H1 (cell line): ENCODE measurements at regions not wholly inside any gene's neighbourhood (a gene's known extent, or its start where the extent isn't known, plus 50 kb on each side); places are given as distances from the start of the nearest gene placed in this dataset.

Source experiments
- CTCF ChIA-PET: fragments of 300-600 bp; sonication (Branson Sonifier 250); formaldehyde crosslinking; loops from one replicate; lab custom pipeline; 2021; ENCODE audit not compliant: partially characterized antibody; lab: Charles Lee
- POLR2A ChIA-PET: fragments of 300-600 bp; sonication (Branson Sonifier 250); formaldehyde crosslinking; loops from one replicate; lab custom pipeline; 2021; ENCODE audit warnings: inconsistent platforms; ENCODE audit not compliant: partially characterized antibody; lab: Charles Lee
- DNase-seq, 2 experiments: peaks; one replicate each; pipeline versions ENCODE4 v3.0.0 to v3.0.0-alpha.2; 2010 to 2022; ENCODE audit warnings: low spot score in 2 of 2, low read depth in 1 of 2, mixed read lengths in 1 of 2
- FAIRE-seq: peaks from 2 replicates; lab custom pipeline; 2011; peaks lifted over from hg19 to GRCh38; lab: Jason Lieb, UNC
- H2AFZ ChIP-seq: 2 replicates; pipeline ENCODE4 v1.8.1; 2012; ENCODE audit warnings: low read length, inconsistent platforms
- H2AK5ac ChIP-seq: 2 replicates; pipeline ENCODE4 v1.6.1; 2013; ENCODE audit warnings: low read depth, low read length
- H2BK120ac ChIP-seq: replicated peaks from 2 replicates; pipeline ENCODE3; 2013; ENCODE audit warnings: low read depth, low read length, inconsistent platforms
- H2BK12ac ChIP-seq: 2 replicates; pipeline ENCODE4 v1.6.1; 2013; ENCODE audit warnings: low read depth, low read length
- H2BK15ac ChIP-seq: 2 replicates; pipeline ENCODE4 v1.6.1; 2013; ENCODE audit warnings: low read length
- H2BK20ac ChIP-seq: 2 replicates; pipeline ENCODE4 v1.6.1; 2013; ENCODE audit warnings: low read length
- H2BK5ac ChIP-seq: 2 replicates; pipeline ENCODE4 v1.6.1; 2013; ENCODE audit warnings: low read depth, low read length
- H3K14ac ChIP-seq: 2 replicates; pipeline ENCODE4 v1.6.1; 2013; ENCODE audit warnings: inconsistent platforms; ENCODE audit not compliant: insufficient read length
- H3K18ac ChIP-seq: 2 replicates; pipeline ENCODE4 v1.6.1; 2013; ENCODE audit warnings: low read length; ENCODE audit errors: extremely low read depth
- H3K23ac ChIP-seq: 2 replicates; pipeline ENCODE4 v1.6.1; 2013; ENCODE audit warnings: inconsistent platforms; ENCODE audit not compliant: insufficient read length
- H3K23me2 ChIP-seq: 2 replicates; pipeline ENCODE4 v1.6.1; 2013; ENCODE audit warnings: low read depth, low read length
- H3K27ac ChIP-seq: 2 replicates; pipeline ENCODE4 v1.6.1; 2011; ENCODE audit warnings: low read depth, low read length, inconsistent platforms
- H3K27me3 ChIP-seq, 4 experiments: replicated peaks in 1 of 4; 1 replicate in 1 of 4; 2 replicates in 3 of 4; pipeline versions ENCODE4 v1.6.1 to v1.8.1; 2011 to 2013; ENCODE audit warnings: low read length in 3 of 4, mild to moderate bottlenecking in 3 of 4, inconsistent platforms in 2 of 4, mixed read lengths in 2 of 4, moderate library complexity in 1 of 4; ENCODE audit not compliant: control insufficient read depth in 3 of 4, insufficient read depth in 3 of 4; ENCODE audit errors: extremely low read depth in 1 of 4
- H3K36me3 ChIP-seq, 4 experiments: 2 replicates each; pipeline versions ENCODE4 v1.6.1 to v1.8.1; 2011 to 2013; ENCODE audit warnings: mild to moderate bottlenecking in 4 of 4, low read length in 3 of 4, moderate library complexity in 2 of 4, control low read depth in 1 of 4, inconsistent platforms in 1 of 4; ENCODE audit not compliant: insufficient read depth in 4 of 4, control insufficient read depth in 2 of 4
- H3K4ac ChIP-seq: replicated peaks from 2 replicates; pipeline ENCODE3; 2013; ENCODE audit warnings: low read length, low read depth, mixed read lengths, inconsistent platforms; ENCODE audit not compliant: insufficient read length
- H3K4me1 ChIP-seq, 4 experiments: replicated peaks in 1 of 4; 1 replicate in 1 of 4; 2 replicates in 3 of 4; pipeline versions ENCODE4 v1.6.1 to v1.8.1; 2011 to 2013; ENCODE audit warnings: low read length in 3 of 4, inconsistent platforms in 2 of 4, mixed read lengths in 1 of 4; ENCODE audit not compliant: insufficient read depth in 4 of 4, control insufficient read depth in 3 of 4
- H3K4me2 ChIP-seq, 2 experiments: 2 replicates each; pipeline versions ENCODE4 v1.6.1 to v1.8.1; 2011 to 2013; ENCODE audit warnings: low read depth in 2 of 2, low read length in 2 of 2, control low read depth in 1 of 2, inconsistent platforms in 1 of 2, mild to moderate bottlenecking in 1 of 2; ENCODE audit not compliant: insufficient read depth in 1 of 2
- H3K4me3 ChIP-seq, 4 experiments: fragments of 200-600, 300-600 bp in 1 of 4; sonication (generic), shearing (Covaris generic), sonication (Bioruptor Twin) in 1 of 4; 2 replicates each; pipeline versions ENCODE4 v1.5.1 to v1.8.1; 2011 to 2016; ENCODE audit warnings: low read length in 4 of 4, low read depth in 3 of 4, control low read depth in 2 of 4, inconsistent platforms in 2 of 4, mild to moderate bottlenecking in 2 of 4, mixed read lengths in 1 of 4, moderate library complexity in 1 of 4; ENCODE audit not compliant: insufficient read depth in 2 of 4; ENCODE audit errors: extremely low read depth in 1 of 4
- H3K56ac ChIP-seq: replicated peaks from 2 replicates; pipeline ENCODE3; 2013; ENCODE audit warnings: low read depth, mild to moderate bottlenecking, mixed read lengths, low read length, inconsistent platforms; ENCODE audit not compliant: insufficient read length
- H3K79me1 ChIP-seq: 2 replicates; pipeline ENCODE4 v1.6.1; 2013; ENCODE audit warnings: low read depth, low read length, control low read depth
- H3K79me2 ChIP-seq, 2 experiments: 2 replicates each; pipeline versions ENCODE4 v1.6.1 to v1.8.1; 2012 to 2013; ENCODE audit warnings: low read length in 2 of 2, mild to moderate bottlenecking in 2 of 2, inconsistent platforms in 1 of 2; ENCODE audit not compliant: insufficient read depth in 2 of 2, control insufficient read depth in 1 of 2
- H3K9ac ChIP-seq, 4 experiments: replicated peaks in 1 of 4; 1 replicate in 1 of 4; 2 replicates in 3 of 4; pipeline versions ENCODE4 v1.6.1 to v1.8.1; 2011 to 2013; ENCODE audit warnings: low read depth in 3 of 4, low read length in 3 of 4, control low read depth in 2 of 4, mild to moderate bottlenecking in 2 of 4, moderate library complexity in 2 of 4, inconsistent platforms in 1 of 4; ENCODE audit errors: extremely low read depth in 1 of 4
- H3K9me3 ChIP-seq, 2 experiments: 2 replicates each; pipeline versions ENCODE4 v1.6.1 to v1.8.1; 2012 to 2013; ENCODE audit warnings: mild to moderate bottlenecking in 2 of 2, moderate library complexity in 2 of 2, control low read depth in 1 of 2, inconsistent platforms in 1 of 2, low read depth in 1 of 2, low read length in 1 of 2, mixed read lengths in 1 of 2; ENCODE audit not compliant: insufficient read depth in 2 of 2
- H4K20me1 ChIP-seq, 2 experiments: replicated peaks in 1 of 2; 2 replicates each; pipeline versions ENCODE3 to v1.8.1; 2011 to 2013; ENCODE audit warnings: inconsistent platforms in 2 of 2, low read length in 2 of 2, mild to moderate bottlenecking in 1 of 2; ENCODE audit not compliant: insufficient read depth in 2 of 2, control insufficient read depth in 1 of 2
- H4K5ac ChIP-seq: 2 replicates; pipeline ENCODE4 v1.6.1; 2013; ENCODE audit warnings: low read length, low read depth, mixed read lengths, inconsistent platforms; ENCODE audit not compliant: insufficient read length
- H4K8ac ChIP-seq: 2 replicates; pipeline ENCODE4 v1.8.0; 2013; ENCODE audit warnings: mild to moderate bottlenecking, moderate library complexity, low read length, inconsistent platforms; ENCODE audit not compliant: insufficient read depth; ENCODE audit errors: extremely low read depth
- H4K91ac ChIP-seq: replicated peaks from 2 replicates; pipeline ENCODE3; 2013; ENCODE audit warnings: low read length, mixed read lengths, inconsistent platforms; ENCODE audit not compliant: insufficient read length
- BCL11A ChIP-seq, 2 experiments: IDR thresholded peaks; one replicate each; pipeline ENCODE4 v1.6.1; 2011; ENCODE audit warnings: low read depth in 2 of 2, low read length in 2 of 2, mild to moderate bottlenecking in 2 of 2
- CEBPB ChIP-seq: IDR thresholded peaks from 2 replicates; pipeline ENCODE4 v1.6.1; 2012; ENCODE audit warnings: low read depth, low read length
- CHD2 ChIP-seq: IDR thresholded peaks from 2 replicates; pipeline ENCODE4 v1.6.1; 2012; ENCODE audit warnings: low read length, improper control_type of control experiment
- CREB1 ChIP-seq: IDR thresholded peaks from 2 replicates; pipeline ENCODE4 v1.6.1; 2012; ENCODE audit warnings: inconsistent platforms
- FOSL1 ChIP-seq: IDR thresholded peaks from 2 replicates; pipeline ENCODE4 v1.6.1; 2011; ENCODE audit warnings: mild to moderate bottlenecking, low read depth, low read length, moderate library complexity; ENCODE audit not compliant: insufficient read depth
- HDAC6 ChIP-seq: IDR thresholded peaks from one replicate; pipeline ENCODE4 v1.7.1; 2012; ENCODE audit warnings: low read depth, mild to moderate bottlenecking, inconsistent platforms, low read length, moderate library complexity
- KDM1A ChIP-seq: fragments of 200-600, 300-600 bp; sonication (generic); IDR thresholded peaks from 2 replicates; pipeline ENCODE4 v1.7.1; 2016; ENCODE audit warnings: mild to moderate bottlenecking, low read length, borderline replicate concordance
- KDM5A ChIP-seq: fragments of 200-600 bp; IDR thresholded peaks from 2 replicates; pipeline ENCODE4 v1.7.1; 2012; ENCODE audit warnings: mild to moderate bottlenecking, low read length, inconsistent platforms, mixed read lengths
- POLR2A ChIP-seq, 2 experiments: IDR thresholded peaks; 1 replicate in 1 of 2; 2 replicates in 1 of 2; pipeline ENCODE4 v1.6.1; 2011; ENCODE audit warnings: low read depth in 2 of 2, low read length in 2 of 2, mild to moderate bottlenecking in 2 of 2; ENCODE audit errors: control extremely low read depth in 1 of 2
- RNF2 ChIP-seq: fragments of 200-900, 300-1000 bp; sonication (generic); IDR thresholded peaks from 2 replicates; pipeline ENCODE4 v1.7.1; 2016; ENCODE audit warnings: borderline replicate concordance, low read depth, mild to moderate bottlenecking, antibody characterized with exemption, low read length; ENCODE audit not compliant: poor library complexity, severe bottlenecking; ENCODE audit errors: missing control alignments
- SIN3A ChIP-seq, 2 experiments: IDR thresholded peaks in 1 of 2; conservative IDR thresholded peaks in 1 of 2; 2 replicates each; pipeline ENCODE4 v1.6.1; 2011 to 2012; ENCODE audit warnings: low read length in 2 of 2, improper control_type of control experiment in 1 of 2, low read depth in 1 of 2, mild to moderate bottlenecking in 1 of 2
- SP1 ChIP-seq: IDR thresholded peaks from 2 replicates; pipeline ENCODE4 v1.6.1; 2011; ENCODE audit warnings: low read depth, low read length
- SP4 ChIP-seq: IDR thresholded peaks from 2 replicates; pipeline ENCODE4 v1.6.1; 2012; ENCODE audit warnings: low read length, inconsistent platforms
- USF2 ChIP-seq: IDR thresholded peaks from 2 replicates; pipeline ENCODE4 v1.6.1; 2011; ENCODE audit warnings: low read length, improper control_type of control experiment
- ZNF274 ChIP-seq: IDR thresholded peaks from 2 replicates; pipeline ENCODE4 v1.7.0; 2012; ENCODE audit warnings: low read length, borderline replicate concordance; ENCODE audit errors: extremely low read depth
- WGBS, 2 experiments: shearing (Covaris generic) in 1 of 2; methylation state at CpG; one replicate each; pipeline versions ENCODE4 v1.1.6 to v1.1.7; 2013 to 2015; ENCODE audit warnings: low lambda C conversion rate in 2 of 2, mixed read lengths in 2 of 2, inconsistent platforms in 1 of 2, low coverage in 1 of 2, missing lambda C conversion rate in 1 of 2; ENCODE audit not compliant: insufficient replicate concordance in 2 of 2, insufficient coverage in 1 of 2, insufficient read length in 1 of 2; ENCODE audit errors: extremely low coverage in 1 of 2, missing lambda C conversion rate in 1 of 2; 5-methylcytosine and 5-hydroxymethylcytosine counted together

GRCh38 chr9:86774116-86774515 is 173.2 kb downstream of the GAS1 start:
- H2BK12ac ChIP-seq, result no peak overlapping the region
- no peak overlapping the region for H3K56ac ChIP-seq
- no peak overlapping the region for H4K8ac ChIP-seq
- H3K27me3 ChIP-seq, result no peaks in the 10 kb centered on the region
- TF ChIP-seq RNF2 (no peak), SP1 (no peak), CREB1 (no peak), KDM1A (no peak), CHD2 (no peak), POLR2A (IDR thresholded peaks at IDR 0.05; ENCODE audit: control extremely low read depth in 1 of 2, low read depth in 2 of 2, low read length in 2 of 2) (no peak), HDAC6 (no peak), SIN3A (conservative IDR thresholded peaks at IDR 0.05 in 1 of 2, IDR thresholded peaks at IDR 0.05 in 1 of 2; ENCODE audit: low read depth in 1 of 2, low read length in 2 of 2) (no peak), SP4 (no peak), KDM5A (no peak), BCL11A (IDR thresholded peaks at IDR 0.05; ENCODE audit: low read depth in 2 of 2, low read length in 2 of 2) (no peak), ZNF274 (no peak), USF2 (no peak), FOSL1 (no peak), CEBPB (no peak)
- no peak overlapping the region for H4K91ac ChIP-seq
- no peaks in the 10 kb centered on the region for H3K36me3 ChIP-seq
- H3K4me2 ChIP-seq, result no peak overlapping the region
- no peak for FAIRE-seq
- no peak overlapping the region for H3K14ac ChIP-seq
- no peaks in the 10 kb centered on the region for H3K23me2 ChIP-seq
- DNase-seq, result no peak
- no peak overlapping the region for H3K9ac ChIP-seq
- no peak overlapping the region for H3K4ac ChIP-seq
- WGBS, 2 experiments, result 91% methylated on average over 4 of the region's 4 CpGs; no CpG with 5 or more reads in 1 of the 2 experiments
- no peak overlapping the region for H2BK5ac ChIP-seq
- no peaks in the 10 kb centered on the region for H3K79me1 ChIP-seq
- no peak overlapping the region for H4K5ac ChIP-seq
- no peak overlapping the region for H2AK5ac ChIP-seq
- H2BK120ac ChIP-seq, result no peak overlapping the region
- H4K20me1 ChIP-seq, result no peaks in the 10 kb centered on the region
- H3K23ac ChIP-seq, result no peak overlapping the region
- no peaks in the 10 kb centered on the region for H3K79me2 ChIP-seq
- peak overlapping the region; percentile 3; the same call in 1 of the 2 replicates for H2AFZ ChIP-seq
- no peak overlapping the region for H3K18ac ChIP-seq
- CTCF ChIA-PET, result interaction anchor here (1.4 kb wide), 1 partner anchor 9 kb away, joined by 3 read pairs; no protein-coding TSS in a partner anchor
- no peak overlapping the region for H2BK20ac ChIP-seq
- POLR2A ChIA-PET, result no interaction called here
- H3K27ac ChIP-seq, result no peak overlapping the region
- H3K4me3 ChIP-seq, result no peak overlapping the region
- no peaks in the 10 kb centered on the region for H3K4me1 ChIP-seq
- H2BK15ac ChIP-seq, result no peak overlapping the region
- no peaks in the 10 kb centered on the region for H3K9me3 ChIP-seq
